Gastroesophageal sphincter (tissue), 3 donors: ENCODE measurements at regions not wholly inside any gene's neighbourhood (a gene's known extent, or its start where the extent isn't known, plus 50 kb on each side); places are given as distances from the start of the nearest gene placed in this dataset.

Source experiments
- POLR2A ChIP-seq, 2 donors: fragments of 450-650 bp; IDR thresholded peaks; one replicate each; pipeline ENCODE4 v1.6.1; 2017; ENCODE audit warnings: antibody characterized with exemption in 2 of 2, mild to moderate bottlenecking in 2 of 2, moderate library complexity in 1 of 2
- TF ChIP-seq, protein P1 (sequence below), 4 experiments: fragments of 200-600 bp in 2 of 4; fragments of 450-650 bp in 2 of 4; sonication (generic) in 1 of 4; IDR thresholded peaks; one replicate each; pipeline ENCODE4 v1.5.1; 2017 to 2019; ENCODE audit warnings: antibody characterized with exemption in 4 of 4, mild to moderate bottlenecking in 2 of 4, moderate library complexity in 2 of 4

DNA sequence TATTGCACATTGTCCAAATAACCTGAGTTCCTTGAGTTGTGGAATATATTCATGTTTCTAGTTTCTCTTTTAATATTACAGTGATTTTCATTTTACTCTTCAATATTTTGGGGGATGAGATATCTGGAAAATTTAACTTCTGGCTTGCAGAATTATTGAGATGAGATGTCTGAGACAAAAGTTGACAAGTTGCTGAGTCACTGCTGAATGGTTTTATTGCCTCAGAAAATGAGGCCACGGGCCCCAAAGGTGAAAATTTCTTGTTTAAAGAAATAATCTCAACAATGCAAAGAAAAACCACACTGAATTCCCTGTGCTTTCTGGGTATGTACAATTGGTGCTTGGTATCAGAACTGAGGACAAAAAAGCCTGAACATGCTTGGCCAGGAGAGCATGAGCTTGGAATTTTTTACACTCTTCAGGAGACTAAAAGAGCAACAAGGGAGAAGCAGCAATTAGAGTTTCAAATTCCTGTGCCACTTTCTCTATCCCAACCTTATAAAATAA, 129.2 kb upstream of the TOM1L1 start:
- TF ChIP-seq, protein P1, sequence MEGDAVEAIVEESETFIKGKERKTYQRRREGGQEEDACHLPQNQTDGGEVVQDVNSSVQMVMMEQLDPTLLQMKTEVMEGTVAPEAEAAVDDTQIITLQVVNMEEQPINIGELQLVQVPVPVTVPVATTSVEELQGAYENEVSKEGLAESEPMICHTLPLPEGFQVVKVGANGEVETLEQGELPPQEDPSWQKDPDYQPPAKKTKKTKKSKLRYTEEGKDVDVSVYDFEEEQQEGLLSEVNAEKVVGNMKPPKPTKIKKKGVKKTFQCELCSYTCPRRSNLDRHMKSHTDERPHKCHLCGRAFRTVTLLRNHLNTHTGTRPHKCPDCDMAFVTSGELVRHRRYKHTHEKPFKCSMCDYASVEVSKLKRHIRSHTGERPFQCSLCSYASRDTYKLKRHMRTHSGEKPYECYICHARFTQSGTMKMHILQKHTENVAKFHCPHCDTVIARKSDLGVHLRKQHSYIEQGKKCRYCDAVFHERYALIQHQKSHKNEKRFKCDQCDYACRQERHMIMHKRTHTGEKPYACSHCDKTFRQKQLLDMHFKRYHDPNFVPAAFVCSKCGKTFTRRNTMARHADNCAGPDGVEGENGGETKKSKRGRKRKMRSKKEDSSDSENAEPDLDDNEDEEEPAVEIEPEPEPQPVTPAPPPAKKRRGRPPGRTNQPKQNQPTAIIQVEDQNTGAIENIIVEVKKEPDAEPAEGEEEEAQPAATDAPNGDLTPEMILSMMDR (IDR thresholded peaks at IDR 0.05) = no peak
- no peak for TF ChIP-seq POLR2A (IDR thresholded peaks at IDR 0.05)
